Parathyroid adenoma (tissue), 2 donors: ENCODE measurements at regions not wholly inside any gene's neighbourhood (a gene's known extent, or its start where the extent isn't known, plus 50 kb on each side); places are given as distances from the start of the nearest gene placed in this dataset.

Experiments
- H2AFZ ChIP-seq: fragments of 300-600 bp; sonication (generic); one replicate; pipeline ENCODE4 v1.7.0; 2017; ENCODE audit warnings: antibody characterized with exemption, mild to moderate bottlenecking
- H3K27ac ChIP-seq: fragments of 300-600 bp; sonication (generic); one replicate; pipeline ENCODE4 v1.7.0; 2017
- H3K27me3 ChIP-seq: fragments of 300-600 bp; sonication (generic); one replicate; pipeline ENCODE4 v1.7.0; 2017; ENCODE audit warnings: low read length; ENCODE audit not compliant: control insufficient read depth, insufficient read depth
- H3K36me3 ChIP-seq: fragments of 300-600 bp; sonication (generic); one replicate; pipeline ENCODE4 v1.7.0; 2017; ENCODE audit warnings: low read length; ENCODE audit not compliant: control insufficient read depth, insufficient read depth
- H3K4me1 ChIP-seq: fragments of 300-600 bp; sonication (generic); one replicate; pipeline ENCODE4 v1.7.0; 2017; ENCODE audit warnings: control low read depth
- H3K4me2 ChIP-seq: fragments of 300-600 bp; sonication (generic); one replicate; pipeline ENCODE4 v1.7.0; 2017; ENCODE audit warnings: low read length
- H3K4me3 ChIP-seq: fragments of 300-600 bp; sonication (generic); one replicate; pipeline ENCODE4 v1.7.0; 2017; ENCODE audit warnings: low read depth, low read length
- H3K79me2 ChIP-seq: fragments of 300-600 bp; sonication (generic); one replicate; pipeline ENCODE4 v1.7.0; 2017; ENCODE audit warnings: control low read depth
- H3K9ac ChIP-seq: fragments of 300-600 bp; sonication (generic); one replicate; pipeline ENCODE4 v1.7.0; 2017; ENCODE audit warnings: mild to moderate bottlenecking
- H3K9me3 ChIP-seq: fragments of 300-600 bp; sonication (generic); one replicate; pipeline ENCODE4 v1.7.0; 2017; ENCODE audit warnings: low read length; ENCODE audit not compliant: control insufficient read depth
- TF ChIP-seq, protein P1 (sequence below): fragments of 300-600 bp; sonication (generic); IDR thresholded peaks from one replicate; pipeline ENCODE4 v1.7.0; 2017; ENCODE audit warnings: antibody characterized with exemption, mild to moderate bottlenecking
- donor health status: primary hyperparathyroidism.

DNA sequence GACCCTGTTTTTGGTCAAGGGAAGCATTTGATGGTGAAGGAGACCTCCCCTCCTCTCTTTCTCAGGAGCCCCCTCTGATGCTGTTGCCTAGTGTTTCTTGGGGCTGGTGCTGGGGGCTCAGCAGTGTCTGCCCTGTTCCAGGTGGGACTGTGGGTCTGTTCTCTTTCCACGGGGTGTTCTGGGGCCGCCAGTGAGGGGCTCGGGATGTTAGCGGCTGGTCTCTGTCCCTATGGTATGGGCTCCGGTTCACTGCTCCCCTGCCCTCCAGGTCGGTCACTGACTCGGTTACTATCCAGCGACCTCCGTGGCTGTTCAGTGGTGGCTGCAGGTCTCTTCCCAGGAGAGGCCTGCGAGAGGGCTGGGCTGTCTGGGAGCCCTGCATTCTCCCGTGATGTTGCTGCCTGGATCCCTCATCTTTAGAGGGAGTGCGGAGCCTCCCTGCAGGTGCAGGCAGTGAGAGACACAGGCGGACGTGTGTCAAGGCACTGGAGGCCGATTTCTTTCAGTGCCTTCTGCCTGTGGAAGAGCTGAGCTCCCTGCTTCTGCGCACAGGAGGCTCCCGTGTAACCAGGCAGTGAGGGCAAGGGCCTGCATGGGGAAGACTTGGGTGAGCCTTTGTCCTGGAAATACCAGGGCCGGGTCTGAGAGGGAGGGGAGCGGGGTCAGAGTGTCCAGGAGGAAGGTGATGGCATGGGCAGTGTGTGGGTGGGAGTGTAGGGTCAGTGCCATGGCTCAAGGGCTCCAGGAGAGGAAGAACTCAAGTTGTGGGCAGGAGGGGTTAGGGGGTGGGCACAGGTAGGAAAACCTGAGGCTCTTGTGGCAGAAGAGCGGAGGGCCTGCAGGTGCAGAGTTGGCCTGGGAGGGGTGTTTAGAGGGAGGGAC, 362.6 kb downstream of the TMEM121 start:
- Histone ChIP-seq H3K36me3 (no peaks in the 10 kb centered on the region), H3K4me1 (no peaks in the 10 kb centered on the region), H3K9me3 (no peaks in the 10 kb centered on the region), H3K79me2 (no peaks in the 10 kb centered on the region), H3K27me3 (no peaks in the 10 kb centered on the region), H3K9ac (no peak overlapping the region), H3K4me3 (no peak overlapping the region), H3K4me2 (no peak overlapping the region), H2AFZ (no peak overlapping the region), H3K27ac (no peak overlapping the region)
- TF ChIP-seq, protein P1, sequence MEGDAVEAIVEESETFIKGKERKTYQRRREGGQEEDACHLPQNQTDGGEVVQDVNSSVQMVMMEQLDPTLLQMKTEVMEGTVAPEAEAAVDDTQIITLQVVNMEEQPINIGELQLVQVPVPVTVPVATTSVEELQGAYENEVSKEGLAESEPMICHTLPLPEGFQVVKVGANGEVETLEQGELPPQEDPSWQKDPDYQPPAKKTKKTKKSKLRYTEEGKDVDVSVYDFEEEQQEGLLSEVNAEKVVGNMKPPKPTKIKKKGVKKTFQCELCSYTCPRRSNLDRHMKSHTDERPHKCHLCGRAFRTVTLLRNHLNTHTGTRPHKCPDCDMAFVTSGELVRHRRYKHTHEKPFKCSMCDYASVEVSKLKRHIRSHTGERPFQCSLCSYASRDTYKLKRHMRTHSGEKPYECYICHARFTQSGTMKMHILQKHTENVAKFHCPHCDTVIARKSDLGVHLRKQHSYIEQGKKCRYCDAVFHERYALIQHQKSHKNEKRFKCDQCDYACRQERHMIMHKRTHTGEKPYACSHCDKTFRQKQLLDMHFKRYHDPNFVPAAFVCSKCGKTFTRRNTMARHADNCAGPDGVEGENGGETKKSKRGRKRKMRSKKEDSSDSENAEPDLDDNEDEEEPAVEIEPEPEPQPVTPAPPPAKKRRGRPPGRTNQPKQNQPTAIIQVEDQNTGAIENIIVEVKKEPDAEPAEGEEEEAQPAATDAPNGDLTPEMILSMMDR: no peak

DNA sequence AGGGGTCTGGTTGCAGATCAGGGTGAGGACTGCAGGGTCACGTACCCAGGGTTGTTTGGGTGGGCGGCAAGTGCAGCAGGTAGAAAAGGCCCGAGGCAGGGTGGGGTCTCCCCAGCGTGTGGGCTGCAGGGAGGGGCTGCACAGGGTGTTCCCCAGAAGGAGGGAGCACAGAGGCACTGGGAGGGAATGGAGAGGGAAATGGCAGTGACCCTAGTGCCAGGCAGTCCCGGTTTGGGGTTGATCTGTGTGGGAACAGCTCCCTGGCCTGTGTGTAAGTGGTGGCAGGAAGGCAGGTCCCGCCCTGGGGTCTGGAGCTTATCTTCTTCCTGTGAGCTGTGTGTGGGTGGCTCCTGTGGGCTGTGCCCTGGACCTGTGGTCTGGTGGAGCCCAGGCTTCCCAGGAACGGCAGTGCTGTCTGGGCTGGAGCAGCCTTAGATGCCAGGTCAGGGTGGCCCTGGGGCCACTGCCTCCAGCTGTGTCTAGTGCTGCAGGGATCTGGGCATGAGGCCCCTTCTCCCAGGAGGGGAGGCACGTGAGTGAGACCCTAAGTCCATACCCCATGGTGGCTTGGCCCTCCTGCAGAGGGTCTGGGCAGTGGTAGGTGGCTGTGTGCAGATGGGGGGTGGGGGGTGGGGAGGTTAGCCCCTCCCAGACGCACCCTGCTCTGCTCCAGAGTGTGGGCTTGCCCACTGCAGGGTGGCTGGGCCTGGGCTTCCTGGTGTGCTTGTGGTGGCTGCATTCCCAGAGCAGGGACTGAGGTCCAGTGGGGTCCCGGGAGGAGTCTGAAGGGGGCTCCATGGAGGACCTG, 363.5 kb downstream of the TMEM121 start:
- Histone ChIP-seq H3K79me2 (no peaks in the 10 kb centered on the region), H3K4me2 (no peak overlapping the region), H3K4me3 (no peak overlapping the region), H3K27me3 (no peaks in the 10 kb centered on the region), H3K4me1 (no peaks in the 10 kb centered on the region), H2AFZ (no peak overlapping the region), H3K36me3 (no peaks in the 10 kb centered on the region), H3K9ac (no peak overlapping the region), H3K27ac (no peak overlapping the region), H3K9me3 (no peaks in the 10 kb centered on the region)
- TF ChIP-seq, protein P1: no peak

DNA sequence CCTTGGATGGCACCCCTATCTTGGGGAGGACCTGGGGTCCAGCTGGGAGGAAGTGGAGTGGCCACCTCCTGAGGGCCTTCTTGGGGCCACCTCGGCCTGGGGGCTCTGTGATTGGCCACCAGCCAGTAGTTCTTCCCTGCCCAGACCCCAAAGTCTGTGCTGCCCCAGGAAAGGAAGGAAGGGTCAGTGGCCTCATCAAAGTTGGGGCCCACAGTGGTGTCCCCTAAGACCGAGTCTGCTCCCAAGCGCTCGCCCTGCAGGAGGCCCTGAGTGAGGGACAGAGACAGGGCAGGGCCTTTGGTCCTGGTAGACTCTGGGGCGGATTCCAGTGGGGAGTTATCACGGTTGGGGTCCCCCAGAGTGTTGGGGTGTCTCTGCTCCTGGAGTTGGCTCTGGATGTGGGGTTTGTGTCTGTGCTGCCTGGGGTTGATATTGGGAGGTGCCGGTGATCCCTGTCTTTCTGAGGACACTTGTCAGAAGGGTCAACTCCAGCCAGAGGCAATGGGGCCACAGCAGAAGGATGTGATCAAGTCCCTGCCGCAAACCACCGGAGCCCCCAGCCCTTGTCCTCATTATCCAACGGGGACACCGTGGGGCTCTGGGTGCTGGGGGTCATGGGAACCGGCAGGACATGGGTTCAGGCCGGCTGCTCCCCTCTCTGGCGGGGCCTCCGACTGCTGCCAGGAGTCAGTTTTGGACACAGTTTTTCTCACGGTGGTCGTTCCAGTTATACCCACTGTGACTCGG, 364.3 kb downstream of the TMEM121 start:
- no peaks in the 10 kb centered on the region for H3K36me3 ChIP-seq
- H3K27ac ChIP-seq: no peak overlapping the region

DNA sequence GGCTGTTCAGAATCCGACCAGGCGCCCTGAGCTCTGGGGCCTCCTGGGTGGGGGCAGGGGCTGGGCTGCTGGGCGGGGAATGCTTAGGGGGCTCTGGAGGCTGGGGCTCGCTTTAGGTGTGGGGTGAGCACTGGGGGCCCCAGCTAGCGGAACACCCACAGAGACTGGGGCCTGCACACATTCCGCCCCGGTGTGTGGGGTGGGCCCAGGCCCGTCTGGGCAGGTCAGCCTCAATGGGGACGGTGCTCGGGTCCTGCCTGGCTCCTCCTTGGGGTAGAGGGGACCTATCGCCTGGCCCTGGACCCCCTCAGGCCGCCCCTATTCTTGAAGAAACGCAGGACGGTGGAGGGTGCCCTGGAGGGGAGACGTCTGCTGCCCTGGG, 364.8 kb downstream of the TMEM121 start:
- no peaks in the 10 kb centered on the region for H3K9me3 ChIP-seq
- H2AFZ ChIP-seq: no peak overlapping the region
- H3K4me1 ChIP-seq: no peaks in the 10 kb centered on the region
- no peak overlapping the region for H3K4me2 ChIP-seq
- no peak overlapping the region for H3K27ac ChIP-seq
- TF ChIP-seq, protein P1: no peak
- H3K27me3 ChIP-seq: no peaks in the 10 kb centered on the region
- no peak overlapping the region for H3K9ac ChIP-seq
- H3K79me2 ChIP-seq: no peaks in the 10 kb centered on the region
- H3K36me3 ChIP-seq: no peaks in the 10 kb centered on the region
- no peak overlapping the region for H3K4me3 ChIP-seq

More for the DNA sequence above, 364.3 kb downstream of the TMEM121 start:
- no peaks in the 10 kb centered on the region for H3K27me3 ChIP-seq
- no peak overlapping the region for H3K4me2 ChIP-seq
- no peaks in the 10 kb centered on the region for H3K4me1 ChIP-seq
- H3K79me2 ChIP-seq: no peaks in the 10 kb centered on the region
- TF ChIP-seq, protein P1: no peak
- H3K9ac ChIP-seq: no peak overlapping the region
- no peak overlapping the region for H3K4me3 ChIP-seq
- no peak overlapping the region for H2AFZ ChIP-seq
- no peaks in the 10 kb centered on the region for H3K9me3 ChIP-seq
